ENCODE measurements at regions not wholly inside any gene's neighbourhood (a gene's known extent, or its start where the extent isn't known, plus 50 kb on each side); places are given as distances from the start of the nearest gene placed in this dataset.

DNA sequence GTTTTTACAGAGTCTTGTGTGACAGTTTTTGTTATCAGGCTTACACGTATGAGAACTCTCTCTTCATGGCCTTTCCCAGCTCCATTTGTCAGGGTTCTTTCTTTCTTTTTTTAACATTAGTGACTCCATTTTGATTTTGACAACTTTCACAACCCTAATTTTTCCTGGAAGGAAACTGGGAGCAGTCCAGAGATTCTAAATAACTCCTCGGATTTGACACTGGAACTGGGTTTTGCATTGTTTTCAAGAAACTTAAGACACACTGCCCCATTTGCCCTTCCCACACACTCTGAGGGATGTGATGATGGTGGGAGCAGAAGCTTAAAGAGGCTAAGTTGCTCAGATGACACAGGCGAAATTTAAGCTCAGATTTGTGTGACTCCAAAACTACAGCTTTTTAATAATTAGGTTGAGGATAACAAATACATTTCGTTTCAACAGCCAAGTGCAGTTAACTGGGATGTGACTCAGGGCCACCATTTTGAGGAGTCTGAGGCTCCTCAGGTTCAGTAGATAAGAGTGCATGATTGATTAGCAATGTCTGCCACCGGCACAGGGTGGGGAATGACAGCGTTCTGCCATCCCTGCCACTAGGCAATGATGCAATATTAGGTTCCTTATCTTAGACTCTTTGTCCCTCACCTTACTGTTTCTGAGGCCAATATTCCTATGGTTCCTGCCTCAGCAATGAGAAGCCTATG, 95.1 kb upstream of the ATP1A1 start (continued):
- TF ChIP-seq, protein P1, sequence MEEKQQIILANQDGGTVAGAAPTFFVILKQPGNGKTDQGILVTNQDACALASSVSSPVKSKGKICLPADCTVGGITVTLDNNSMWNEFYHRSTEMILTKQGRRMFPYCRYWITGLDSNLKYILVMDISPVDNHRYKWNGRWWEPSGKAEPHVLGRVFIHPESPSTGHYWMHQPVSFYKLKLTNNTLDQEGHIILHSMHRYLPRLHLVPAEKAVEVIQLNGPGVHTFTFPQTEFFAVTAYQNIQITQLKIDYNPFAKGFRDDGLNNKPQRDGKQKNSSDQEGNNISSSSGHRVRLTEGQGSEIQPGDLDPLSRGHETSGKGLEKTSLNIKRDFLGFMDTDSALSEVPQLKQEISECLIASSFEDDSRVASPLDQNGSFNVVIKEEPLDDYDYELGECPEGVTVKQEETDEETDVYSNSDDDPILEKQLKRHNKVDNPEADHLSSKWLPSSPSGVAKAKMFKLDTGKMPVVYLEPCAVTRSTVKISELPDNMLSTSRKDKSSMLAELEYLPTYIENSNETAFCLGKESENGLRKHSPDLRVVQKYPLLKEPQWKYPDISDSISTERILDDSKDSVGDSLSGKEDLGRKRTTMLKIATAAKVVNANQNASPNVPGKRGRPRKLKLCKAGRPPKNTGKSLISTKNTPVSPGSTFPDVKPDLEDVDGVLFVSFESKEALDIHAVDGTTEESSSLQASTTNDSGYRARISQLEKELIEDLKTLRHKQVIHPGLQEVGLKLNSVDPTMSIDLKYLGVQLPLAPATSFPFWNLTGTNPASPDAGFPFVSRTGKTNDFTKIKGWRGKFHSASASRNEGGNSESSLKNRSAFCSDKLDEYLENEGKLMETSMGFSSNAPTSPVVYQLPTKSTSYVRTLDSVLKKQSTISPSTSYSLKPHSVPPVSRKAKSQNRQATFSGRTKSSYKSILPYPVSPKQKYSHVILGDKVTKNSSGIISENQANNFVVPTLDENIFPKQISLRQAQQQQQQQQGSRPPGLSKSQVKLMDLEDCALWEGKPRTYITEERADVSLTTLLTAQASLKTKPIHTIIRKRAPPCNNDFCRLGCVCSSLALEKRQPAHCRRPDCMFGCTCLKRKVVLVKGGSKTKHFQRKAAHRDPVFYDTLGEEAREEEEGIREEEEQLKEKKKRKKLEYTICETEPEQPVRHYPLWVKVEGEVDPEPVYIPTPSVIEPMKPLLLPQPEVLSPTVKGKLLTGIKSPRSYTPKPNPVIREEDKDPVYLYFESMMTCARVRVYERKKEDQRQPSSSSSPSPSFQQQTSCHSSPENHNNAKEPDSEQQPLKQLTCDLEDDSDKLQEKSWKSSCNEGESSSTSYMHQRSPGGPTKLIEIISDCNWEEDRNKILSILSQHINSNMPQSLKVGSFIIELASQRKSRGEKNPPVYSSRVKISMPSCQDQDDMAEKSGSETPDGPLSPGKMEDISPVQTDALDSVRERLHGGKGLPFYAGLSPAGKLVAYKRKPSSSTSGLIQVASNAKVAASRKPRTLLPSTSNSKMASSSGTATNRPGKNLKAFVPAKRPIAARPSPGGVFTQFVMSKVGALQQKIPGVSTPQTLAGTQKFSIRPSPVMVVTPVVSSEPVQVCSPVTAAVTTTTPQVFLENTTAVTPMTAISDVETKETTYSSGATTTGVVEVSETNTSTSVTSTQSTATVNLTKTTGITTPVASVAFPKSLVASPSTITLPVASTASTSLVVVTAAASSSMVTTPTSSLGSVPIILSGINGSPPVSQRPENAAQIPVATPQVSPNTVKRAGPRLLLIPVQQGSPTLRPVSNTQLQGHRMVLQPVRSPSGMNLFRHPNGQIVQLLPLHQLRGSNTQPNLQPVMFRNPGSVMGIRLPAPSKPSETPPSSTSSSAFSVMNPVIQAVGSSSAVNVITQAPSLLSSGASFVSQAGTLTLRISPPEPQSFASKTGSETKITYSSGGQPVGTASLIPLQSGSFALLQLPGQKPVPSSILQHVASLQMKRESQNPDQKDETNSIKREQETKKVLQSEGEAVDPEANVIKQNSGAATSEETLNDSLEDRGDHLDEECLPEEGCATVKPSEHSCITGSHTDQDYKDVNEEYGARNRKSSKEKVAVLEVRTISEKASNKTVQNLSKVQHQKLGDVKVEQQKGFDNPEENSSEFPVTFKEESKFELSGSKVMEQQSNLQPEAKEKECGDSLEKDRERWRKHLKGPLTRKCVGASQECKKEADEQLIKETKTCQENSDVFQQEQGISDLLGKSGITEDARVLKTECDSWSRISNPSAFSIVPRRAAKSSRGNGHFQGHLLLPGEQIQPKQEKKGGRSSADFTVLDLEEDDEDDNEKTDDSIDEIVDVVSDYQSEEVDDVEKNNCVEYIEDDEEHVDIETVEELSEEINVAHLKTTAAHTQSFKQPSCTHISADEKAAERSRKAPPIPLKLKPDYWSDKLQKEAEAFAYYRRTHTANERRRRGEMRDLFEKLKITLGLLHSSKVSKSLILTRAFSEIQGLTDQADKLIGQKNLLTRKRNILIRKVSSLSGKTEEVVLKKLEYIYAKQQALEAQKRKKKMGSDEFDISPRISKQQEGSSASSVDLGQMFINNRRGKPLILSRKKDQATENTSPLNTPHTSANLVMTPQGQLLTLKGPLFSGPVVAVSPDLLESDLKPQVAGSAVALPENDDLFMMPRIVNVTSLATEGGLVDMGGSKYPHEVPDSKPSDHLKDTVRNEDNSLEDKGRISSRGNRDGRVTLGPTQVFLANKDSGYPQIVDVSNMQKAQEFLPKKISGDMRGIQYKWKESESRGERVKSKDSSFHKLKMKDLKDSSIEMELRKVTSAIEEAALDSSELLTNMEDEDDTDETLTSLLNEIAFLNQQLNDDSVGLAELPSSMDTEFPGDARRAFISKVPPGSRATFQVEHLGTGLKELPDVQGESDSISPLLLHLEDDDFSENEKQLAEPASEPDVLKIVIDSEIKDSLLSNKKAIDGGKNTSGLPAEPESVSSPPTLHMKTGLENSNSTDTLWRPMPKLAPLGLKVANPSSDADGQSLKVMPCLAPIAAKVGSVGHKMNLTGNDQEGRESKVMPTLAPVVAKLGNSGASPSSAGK (IDR thresholded peaks at IDR 0.05), result no peak
- 0 out of 2 replicates have a peak, but pooled peaks have one; percentile 37 for TF ChIP-seq E2F3 (CRISPR knock-in tag; IDR thresholded peaks at IDR 0.05)
- no peak for TF ChIP-seq SREBF1 (IDR thresholded peaks at IDR 0.05; ENCODE audit: borderline replicate concordance, low read depth, low read length)
- no peak for TF ChIP-seq SIN3A (IDR thresholded peaks at IDR 0.05; ENCODE audit: borderline replicate concordance in 2 of 2, control insufficient read depth in 1 of 2, low read depth in 2 of 2, low read length in 2 of 2)
- no peak for TF ChIP-seq GATAD2B (IDR thresholded peaks at IDR 0.05; ENCODE audit: borderline replicate concordance)
- no peak for TF ChIP-seq YBX1 (IDR thresholded peaks at IDR 0.05)
- peak; percentile 70 to 74; a peak in 2 of 4 replicates for TF ChIP-seq TRIM24 (IDR thresholded peaks at IDR 0.05)
- TF ChIP-seq, protein P2, sequence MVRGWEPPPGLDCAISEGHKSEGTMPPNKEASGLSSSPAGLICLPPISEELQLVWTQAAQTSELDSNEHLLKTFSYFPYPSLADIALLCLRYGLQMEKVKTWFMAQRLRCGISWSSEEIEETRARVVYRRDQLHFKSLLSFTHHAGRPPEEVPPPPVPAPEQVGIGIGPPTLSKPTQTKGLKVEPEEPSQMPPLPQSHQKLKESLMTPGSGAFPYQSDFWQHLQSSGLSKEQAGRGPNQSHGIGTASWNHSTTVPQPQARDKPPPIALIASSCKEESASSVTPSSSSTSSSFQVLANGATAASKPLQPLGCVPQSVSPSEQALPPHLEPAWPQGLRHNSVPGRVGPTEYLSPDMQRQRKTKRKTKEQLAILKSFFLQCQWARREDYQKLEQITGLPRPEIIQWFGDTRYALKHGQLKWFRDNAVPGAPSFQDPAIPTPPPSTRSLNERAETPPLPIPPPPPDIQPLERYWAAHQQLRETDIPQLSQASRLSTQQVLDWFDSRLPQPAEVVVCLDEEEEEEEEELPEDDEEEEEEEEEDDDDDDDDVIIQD (CRISPR knock-in tag; IDR thresholded peaks at IDR 0.05), result no peak
- TF ChIP-seq ZFP1 (CRISPR knock-in tag; IDR thresholded peaks at IDR 0.05), result no peak
- TF ChIP-seq ETV5 (CRISPR knock-in tag; IDR thresholded peaks at IDR 0.05; ENCODE audit: low read depth), result no peak
- TF ChIP-seq NCOA1 (IDR thresholded peaks at IDR 0.05; ENCODE audit: low read depth), result no peak
- TF ChIP-seq HDAC1 (IDR thresholded peaks at IDR 0.05), result no peak
- peak; percentile 57 for TF ChIP-seq SMAD4 (CRISPR knock-in tag; conservative IDR thresholded peaks at IDR 0.05)
- no peak for TF ChIP-seq ZC3H8 (IDR thresholded peaks at IDR 0.05)
- TF ChIP-seq FOXA1 (IDR thresholded peaks at IDR 0.05; ENCODE audit: borderline replicate concordance), result no peak
- no peak for TF ChIP-seq CHD1 (IDR thresholded peaks at IDR 0.05; ENCODE audit: low read length)
- TF ChIP-seq ZFP30 (CRISPR knock-in tag; IDR thresholded peaks at IDR 0.05; ENCODE audit: borderline replicate concordance), result no peak

Measured in K562 (cell line).